ENCODE measurements at regions not wholly inside any gene's neighbourhood (a gene's known extent, or its start where the extent isn't known, plus 50 kb on each side); places are given as distances from the start of the nearest gene placed in this dataset.

DNA sequence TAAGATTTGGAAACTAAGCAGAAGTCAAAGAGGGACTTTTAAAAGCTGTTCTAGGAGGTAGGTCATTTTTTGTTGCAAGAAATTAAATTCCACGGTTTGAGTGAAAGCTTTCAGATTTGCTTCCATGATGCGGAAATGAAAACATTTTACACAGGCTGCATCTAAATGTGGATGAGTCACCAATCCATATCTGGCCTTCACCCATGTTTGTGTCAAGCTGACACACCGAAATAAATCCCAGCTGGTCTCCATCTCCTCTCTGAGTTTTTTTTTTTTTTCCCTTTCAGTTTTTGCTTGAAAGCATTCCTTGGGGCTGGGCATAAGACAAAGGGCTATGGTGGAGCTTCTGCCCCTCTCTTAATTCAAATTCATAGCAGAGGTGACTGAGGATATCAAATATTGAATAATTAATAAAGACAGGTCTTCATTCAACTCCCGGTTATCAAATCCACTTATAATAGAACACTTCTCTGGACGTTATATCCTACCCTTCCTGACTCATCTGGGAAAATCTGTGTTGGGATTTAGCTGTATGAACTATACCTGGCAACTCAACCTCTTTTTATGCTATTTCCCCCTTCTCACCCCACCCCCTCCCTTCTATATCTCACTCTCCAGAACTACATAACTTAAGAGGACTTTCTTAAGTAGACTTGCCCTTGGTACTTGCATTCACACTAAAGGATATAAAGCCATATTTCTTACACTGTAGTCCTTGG, 558.3 kb upstream of the GCFC2 start:
- TF ChIP-seq, protein P1, sequence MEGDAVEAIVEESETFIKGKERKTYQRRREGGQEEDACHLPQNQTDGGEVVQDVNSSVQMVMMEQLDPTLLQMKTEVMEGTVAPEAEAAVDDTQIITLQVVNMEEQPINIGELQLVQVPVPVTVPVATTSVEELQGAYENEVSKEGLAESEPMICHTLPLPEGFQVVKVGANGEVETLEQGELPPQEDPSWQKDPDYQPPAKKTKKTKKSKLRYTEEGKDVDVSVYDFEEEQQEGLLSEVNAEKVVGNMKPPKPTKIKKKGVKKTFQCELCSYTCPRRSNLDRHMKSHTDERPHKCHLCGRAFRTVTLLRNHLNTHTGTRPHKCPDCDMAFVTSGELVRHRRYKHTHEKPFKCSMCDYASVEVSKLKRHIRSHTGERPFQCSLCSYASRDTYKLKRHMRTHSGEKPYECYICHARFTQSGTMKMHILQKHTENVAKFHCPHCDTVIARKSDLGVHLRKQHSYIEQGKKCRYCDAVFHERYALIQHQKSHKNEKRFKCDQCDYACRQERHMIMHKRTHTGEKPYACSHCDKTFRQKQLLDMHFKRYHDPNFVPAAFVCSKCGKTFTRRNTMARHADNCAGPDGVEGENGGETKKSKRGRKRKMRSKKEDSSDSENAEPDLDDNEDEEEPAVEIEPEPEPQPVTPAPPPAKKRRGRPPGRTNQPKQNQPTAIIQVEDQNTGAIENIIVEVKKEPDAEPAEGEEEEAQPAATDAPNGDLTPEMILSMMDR (IDR thresholded peaks at IDR 0.05 in 4 of 5, conservative IDR thresholded peaks at IDR 0.05 in 1 of 5) = no peak
- no peak for TF ChIP-seq POLR2A (IDR thresholded peaks at IDR 0.05)
